ENCODE measurements at regions not wholly inside any gene's neighbourhood (a gene's known extent, or its start where the extent isn't known, plus 50 kb on each side); places are given as distances from the start of the nearest gene placed in this dataset.
A peak's percentile ranks its signal among the peaks of the same experiment; 100 is the strongest.

GRCh38 chr21:35259457-35259856, 210.4 kb upstream of the RUNX1 start:
- Mint-ChIP-seq H3K36me3 (no peaks in the 10 kb centered on the region), H3K27me3 (no peaks in the 10 kb centered on the region), H3K4me1 (no peaks in the 10 kb centered on the region), H3K27ac (no peak overlapping the region), H3K9me3 (no peaks in the 10 kb centered on the region), H3K4me3 (no peak overlapping the region)

- Mint-ChIP-seq H3K4me1 (no peaks in the 10 kb centered on the region), H3K9me3 (no peaks in the 10 kb centered on the region), H3K27me3 (no peaks in the 10 kb centered on the region), H3K27ac (no peak overlapping the region), H3K36me3 (no peaks in the 10 kb centered on the region), H3K4me3 (no peak overlapping the region)
These were observed 209.4 kb upstream of the RUNX1 start for GRCh38 chr21:35258521-35258920.

GRCh38 chr21:35257413-35257812, 208.3 kb upstream of the RUNX1 start:
- Mint-ChIP-seq H3K27me3 (no peaks in the 10 kb centered on the region), H3K4me3 (no peak overlapping the region), H3K4me1 (no peaks in the 10 kb centered on the region), H3K36me3 (no peaks in the 10 kb centered on the region), H3K27ac (no peak overlapping the region), H3K9me3 (no peaks in the 10 kb centered on the region)

GRCh38 chr21:35256468-35256988, 207.4 kb upstream of the RUNX1 start:
- H3K27me3 Mint-ChIP-seq: no peaks in the 10 kb centered on the region
- no peaks in the 10 kb centered on the region for H3K9me3 Mint-ChIP-seq
- no peaks in the 10 kb centered on the region for H3K36me3 Mint-ChIP-seq
- no peak overlapping the region for H3K27ac Mint-ChIP-seq
- no peak overlapping the region for H3K4me3 Mint-ChIP-seq
- no peaks in the 10 kb centered on the region for H3K4me1 Mint-ChIP-seq

GRCh38 chr21:35254765-35255138, 205.7 kb upstream of the RUNX1 start:
- peaks cover 4% of the 10 kb centered on the region for H3K9me3 Mint-ChIP-seq
- no peak overlapping the region for H3K4me3 Mint-ChIP-seq
- no peaks in the 10 kb centered on the region for H3K27me3 Mint-ChIP-seq
- H3K4me1 Mint-ChIP-seq: no peaks in the 10 kb centered on the region
- peaks cover 4% of the 10 kb centered on the region for H3K36me3 Mint-ChIP-seq
- no peak overlapping the region for H3K27ac Mint-ChIP-seq

- Mint-ChIP-seq H3K4me1 (no peaks in the 10 kb centered on the region), H3K9me3 (peaks cover 4% of the 10 kb centered on the region), H3K27me3 (no peaks in the 10 kb centered on the region), H3K27ac (no peak overlapping the region), H3K36me3 (peaks cover 4% of the 10 kb centered on the region), H3K4me3 (no peak overlapping the region)
These were observed 205.1 kb upstream of the RUNX1 start for GRCh38 chr21:35254006-35254764.

GRCh38 chr21:35252831-35253230, 203.7 kb upstream of the RUNX1 start:
- no peaks in the 10 kb centered on the region for H3K4me1 Mint-ChIP-seq
- H3K27ac Mint-ChIP-seq: no peak overlapping the region
- peaks cover 4% of the 10 kb centered on the region for H3K9me3 Mint-ChIP-seq
- no peak overlapping the region for H3K4me3 Mint-ChIP-seq
- H3K36me3 Mint-ChIP-seq: peaks cover 4% of the 10 kb centered on the region
- H3K27me3 Mint-ChIP-seq: no peaks in the 10 kb centered on the region

GRCh38 chr21:35249636-35250035, 200.5 kb upstream of the RUNX1 start:
- H3K27ac Mint-ChIP-seq: no peak overlapping the region
- H3K4me3 Mint-ChIP-seq: no peak overlapping the region
- H3K27me3 Mint-ChIP-seq: peaks cover 2% of the 10 kb centered on the region
- H3K9me3 Mint-ChIP-seq: peaks cover 4% of the 10 kb centered on the region
- H3K4me1 Mint-ChIP-seq: no peaks in the 10 kb centered on the region
- H3K36me3 Mint-ChIP-seq: peaks cover 5% of the 10 kb centered on the region

GRCh38 chr21:35245879-35246278, 196.8 kb upstream of the RUNX1 start:
- H3K9me3 Mint-ChIP-seq: peaks cover 4% of the 10 kb centered on the region
- no peak overlapping the region for H3K4me3 Mint-ChIP-seq
- peaks cover 2% of the 10 kb centered on the region for H3K27me3 Mint-ChIP-seq
- no peak overlapping the region for H3K27ac Mint-ChIP-seq
- peaks cover 5% of the 10 kb centered on the region for H3K36me3 Mint-ChIP-seq
- no peaks in the 10 kb centered on the region for H3K4me1 Mint-ChIP-seq

- H3K4me3 Mint-ChIP-seq: no peak overlapping the region
- H3K9me3 Mint-ChIP-seq: no peaks in the 10 kb centered on the region
- H3K36me3 Mint-ChIP-seq: peaks cover 2% of the 10 kb centered on the region
- H3K4me1 Mint-ChIP-seq: no peaks in the 10 kb centered on the region
- H3K27me3 Mint-ChIP-seq: peaks cover 2% of the 10 kb centered on the region
- H3K27ac Mint-ChIP-seq: no peak overlapping the region
These were observed 195.4 kb upstream of the RUNX1 start for GRCh38 chr21:35244514-35244913.

GRCh38 chr21:35243171-35243570, 194.1 kb upstream of the RUNX1 start:
- H3K4me3 Mint-ChIP-seq: no peak overlapping the region
- H3K9me3 Mint-ChIP-seq: no peaks in the 10 kb centered on the region
- H3K4me1 Mint-ChIP-seq: peaks cover 8% of the 10 kb centered on the region
- H3K36me3 Mint-ChIP-seq: peaks cover 2% of the 10 kb centered on the region
- peaks cover 2% of the 10 kb centered on the region for H3K27me3 Mint-ChIP-seq
- no peak overlapping the region for H3K27ac Mint-ChIP-seq

GRCh38 chr21:35239811-35240219, 190.7 kb upstream of the RUNX1 start:
- H3K9me3 Mint-ChIP-seq: no peaks in the 10 kb centered on the region
- H3K4me3 Mint-ChIP-seq: no peak overlapping the region
- H3K27ac Mint-ChIP-seq: no peak overlapping the region
- no peaks in the 10 kb centered on the region for H3K27me3 Mint-ChIP-seq
- peaks cover 38% of the 10 kb centered on the region for H3K4me1 Mint-ChIP-seq
- H3K36me3 Mint-ChIP-seq: peaks cover 2% of the 10 kb centered on the region

- H3K4me3 Mint-ChIP-seq: no peak overlapping the region
- H3K27ac Mint-ChIP-seq: no peak overlapping the region
- peaks cover 3% of the 10 kb centered on the region for H3K36me3 Mint-ChIP-seq
- H3K4me1 Mint-ChIP-seq: peaks cover 48% of the 10 kb centered on the region
- no peaks in the 10 kb centered on the region for H3K27me3 Mint-ChIP-seq
- no peaks in the 10 kb centered on the region for H3K9me3 Mint-ChIP-seq
These were observed 189.0 kb upstream of the RUNX1 start for GRCh38 chr21:35238119-35238518.

- Mint-ChIP-seq H3K27me3 (no peaks in the 10 kb centered on the region), H3K4me3 (no peak overlapping the region), H3K4me1 (peaks cover 48% of the 10 kb centered on the region), H3K27ac (no peak overlapping the region), H3K36me3 (peaks cover 3% of the 10 kb centered on the region), H3K9me3 (no peaks in the 10 kb centered on the region)
These were observed 188.2 kb upstream of the RUNX1 start for GRCh38 chr21:35237287-35237686.

GRCh38 chr21:35236090-35236489, 187.0 kb upstream of the RUNX1 start:
- Mint-ChIP-seq H3K27me3 (no peaks in the 10 kb centered on the region), H3K4me3 (no peak overlapping the region), H3K27ac (no peak overlapping the region), H3K4me1 (peaks cover 48% of the 10 kb centered on the region), H3K9me3 (no peaks in the 10 kb centered on the region), H3K36me3 (peaks cover 3% of the 10 kb centered on the region)

GRCh38 chr21:35234725-35235124, 185.6 kb upstream of the RUNX1 start:
- Mint-ChIP-seq H3K27ac (no peak overlapping the region), H3K27me3 (no peaks in the 10 kb centered on the region), H3K4me1 (peaks cover 48% of the 10 kb centered on the region), H3K4me3 (peak overlapping the region; percentile 34), H3K9me3 (no peaks in the 10 kb centered on the region), H3K36me3 (peaks cover 3% of the 10 kb centered on the region)

- Mint-ChIP-seq H3K36me3 (peaks cover 3% of the 10 kb centered on the region), H3K27ac (peak overlapping the region; percentile 30), H3K4me3 (no peak overlapping the region)
These were observed 184.7 kb upstream of the RUNX1 start for GRCh38 chr21:35233756-35234155.

More at GRCh38 chr21:35233756-35234155, 184.7 kb upstream of the RUNX1 start:
- no peaks in the 10 kb centered on the region for H3K9me3 Mint-ChIP-seq
- H3K4me1 Mint-ChIP-seq: peaks cover 44% of the 10 kb centered on the region
- no peaks in the 10 kb centered on the region for H3K27me3 Mint-ChIP-seq

Measured in activated naive CD4-positive, alpha-beta T cell treated with anti-CD3 and anti-CD28 coated beads, Interleukin-2, amount 50 U/mL, for 24 hours (primary cell).